H9 (cell line): ENCODE measurements at regions not wholly inside any gene's neighbourhood (a gene's known extent, or its start where the extent isn't known, plus 50 kb on each side); places are given as distances from the start of the nearest gene placed in this dataset.

ENCODE experiments used
- DNase-seq: peaks from one replicate; pipeline ENCODE4 v3.0.0-alpha.2; 2017
- H2AFZ ChIP-seq: one replicate; pipeline ENCODE4 v1.6.1; 2013; ENCODE audit warnings: mild to moderate bottlenecking, low read length, control low read depth, moderate library complexity
- H2AK5ac ChIP-seq: 2 replicates; pipeline ENCODE4 v1.6.1; 2013; ENCODE audit warnings: low read length, control low read depth, mixed read lengths; ENCODE audit not compliant: insufficient read length
- H2BK120ac ChIP-seq: one replicate; pipeline ENCODE4 v1.6.1; 2013; ENCODE audit warnings: low read depth, mild to moderate bottlenecking, low read length, control low read depth, inconsistent platforms; ENCODE audit not compliant: poor library complexity, severe bottlenecking
- H2BK12ac ChIP-seq: 2 replicates; pipeline ENCODE4 v1.6.1; 2013; ENCODE audit warnings: low read length, control low read depth, mixed read lengths, low read depth; ENCODE audit not compliant: insufficient read length
- H2BK15ac ChIP-seq: 2 replicates; pipeline ENCODE4 v1.6.1; 2013; ENCODE audit warnings: low read depth, low read length, control low read depth
- H2BK20ac ChIP-seq: one replicate; pipeline ENCODE4 v1.6.1; 2013; ENCODE audit warnings: low read depth, mild to moderate bottlenecking, low read length, control low read depth, inconsistent platforms; ENCODE audit not compliant: poor library complexity, severe bottlenecking
- H2BK5ac ChIP-seq: 2 replicates; pipeline ENCODE4 v1.6.1; 2013; ENCODE audit warnings: low read length, control low read depth, mixed read lengths; ENCODE audit not compliant: insufficient read length
- H3K14ac ChIP-seq: 2 replicates; pipeline ENCODE4 v1.6.1; 2013; ENCODE audit warnings: low read length, control low read depth; ENCODE audit not compliant: insufficient read depth
- H3K18ac ChIP-seq: 2 replicates; pipeline ENCODE4 v1.6.1; 2013; ENCODE audit warnings: low read depth, mild to moderate bottlenecking, mixed read lengths, low read length, control low read depth; ENCODE audit not compliant: insufficient read length
- H3K23ac ChIP-seq: 2 replicates; pipeline ENCODE4 v1.6.1; 2013; ENCODE audit warnings: low read length, control low read depth, mixed read lengths, low read depth; ENCODE audit not compliant: insufficient read length
- H3K23me2 ChIP-seq: 2 replicates; pipeline ENCODE4 v1.6.1; 2013; ENCODE audit warnings: low read depth, mild to moderate bottlenecking, mixed read lengths, low read length, control low read depth; ENCODE audit not compliant: insufficient read length, poor library complexity, severe bottlenecking
- H3K27ac ChIP-seq: 2 replicates; pipeline ENCODE4 v1.5.1; 2013; ENCODE audit warnings: low read length, control low read depth, mixed read lengths, low read depth; ENCODE audit not compliant: insufficient read length
- H3K27me3 ChIP-seq: 2 replicates; pipeline ENCODE4 v1.6.1; 2013; ENCODE audit warnings: low read length, control low read depth, inconsistent platforms; ENCODE audit not compliant: insufficient read depth
- H3K4ac ChIP-seq: 2 replicates; pipeline ENCODE4 v1.6.1; 2013; ENCODE audit warnings: low read depth, mild to moderate bottlenecking, control low read depth, inconsistent platforms, low read length, moderate library complexity
- H3K4me1 ChIP-seq: 2 replicates; pipeline ENCODE4 v1.6.1; 2013; ENCODE audit warnings: low read length, control low read depth, inconsistent platforms; ENCODE audit not compliant: insufficient read depth
- H3K4me2 ChIP-seq: 2 replicates; pipeline ENCODE4 v1.6.1; 2013; ENCODE audit warnings: low read length, control low read depth, mixed read lengths; ENCODE audit not compliant: insufficient read length, insufficient read depth
- H3K56ac ChIP-seq: 2 replicates; pipeline ENCODE4 v1.6.1; 2013; ENCODE audit warnings: low read depth, mild to moderate bottlenecking, mixed read lengths, low read length, control low read depth; ENCODE audit not compliant: insufficient read length
- H3K79me1 ChIP-seq: 2 replicates; pipeline ENCODE4 v1.6.1; 2013; ENCODE audit warnings: low read depth, mild to moderate bottlenecking, moderate library complexity, low read length, control low read depth, inconsistent platforms; ENCODE audit not compliant: insufficient read depth, poor library complexity, severe bottlenecking
- H3K79me2 ChIP-seq: 2 replicates; pipeline ENCODE4 v1.6.1; 2013; ENCODE audit warnings: low read length, control low read depth, inconsistent platforms; ENCODE audit not compliant: insufficient read depth
- H3K9ac ChIP-seq: 2 replicates; pipeline ENCODE4 v1.6.1; 2013; ENCODE audit warnings: low read length, control low read depth, mixed read lengths; ENCODE audit not compliant: insufficient read length; ENCODE audit errors: extremely low read depth
- H3K9me3 ChIP-seq: one replicate; pipeline ENCODE4 v1.6.1; 2013; ENCODE audit warnings: low read depth, low read length, inconsistent platforms; ENCODE audit not compliant: control insufficient read depth
- H3T11ph ChIP-seq: one replicate; pipeline ENCODE4 v1.6.1; 2013; ENCODE audit warnings: mild to moderate bottlenecking, low read length, control low read depth, inconsistent platforms
- H4K20me1 ChIP-seq: one replicate; pipeline ENCODE4 v1.6.1; 2013; ENCODE audit not compliant: control insufficient read depth, insufficient read length, insufficient read depth
- H4K5ac ChIP-seq: 2 replicates; pipeline ENCODE4 v1.6.1; 2013; ENCODE audit warnings: low read depth, mild to moderate bottlenecking, mixed read lengths, low read length, control low read depth; ENCODE audit not compliant: insufficient read length
- H4K8ac ChIP-seq: replicated peaks from 2 replicates; pipeline ENCODE4 v1.6.1; 2013; ENCODE audit warnings: low read length, control low read depth, mixed read lengths, low read depth; ENCODE audit not compliant: insufficient read length
- H4K91ac ChIP-seq: 2 replicates; pipeline ENCODE4 v1.6.1; 2013; ENCODE audit warnings: low read depth, mild to moderate bottlenecking, moderate library complexity, mixed read lengths, low read length, control low read depth; ENCODE audit not compliant: insufficient read length
- H3K27ac Mint-ChIP-seq, 3 experiments: 2 replicates in 2 of 3; 3 replicates in 1 of 3; pipeline ENCODE4 v1.8.0; 2020 to 2021; ENCODE audit warnings: mixed read lengths in 3 of 3, mild to moderate bottlenecking in 1 of 3, moderate library complexity in 1 of 3
- H3K27me3 Mint-ChIP-seq: 2 replicates; pipeline ENCODE4 v1.8.0; 2021; ENCODE audit warnings: low read depth, mild to moderate bottlenecking, moderate library complexity, mixed read lengths
- H3K36me3 Mint-ChIP-seq, 3 experiments: 2 replicates in 2 of 3; 3 replicates in 1 of 3; pipeline ENCODE4 v1.8.0; 2020 to 2021; ENCODE audit warnings: low read depth in 3 of 3, mixed read lengths in 3 of 3; ENCODE audit not compliant: insufficient read depth in 1 of 3
- H3K4me1 Mint-ChIP-seq, 2 experiments: 2 replicates each; pipeline ENCODE4 v1.8.0; 2020; ENCODE audit warnings: mixed read lengths in 2 of 2
- H3K4me3 Mint-ChIP-seq, 2 experiments: 2 replicates in 1 of 2; 3 replicates in 1 of 2; pipeline ENCODE4 v1.8.0; 2020 to 2021; ENCODE audit warnings: mild to moderate bottlenecking in 2 of 2, mixed read lengths in 2 of 2, moderate library complexity in 1 of 2
- H3K9me3 Mint-ChIP-seq, 2 experiments: 2 replicates in 1 of 2; 3 replicates in 1 of 2; pipeline ENCODE4 v1.8.0; 2020; ENCODE audit warnings: mild to moderate bottlenecking in 2 of 2, mixed read lengths in 2 of 2, moderate library complexity in 1 of 2
- CTCF ChIP-seq: fragments of 200-600 bp; sonication (generic); conservative IDR thresholded peaks from 3 replicates; pipeline ENCODE4 v1.8.0; 2021; ENCODE audit warnings: antibody characterized with exemption, mild to moderate bottlenecking
- WGBS: extraction: QIAGEN DNeasy Blood & Tissue Kit; methylation state at CpG from one replicate; pipeline ENCODE4 v1.1.7; 2013; ENCODE audit warnings: missing lambda C conversion rate, low lambda C conversion rate, mixed read lengths; ENCODE audit not compliant: insufficient read length; ENCODE audit errors: extremely low coverage; 5-methylcytosine and 5-hydroxymethylcytosine counted together

DNA sequence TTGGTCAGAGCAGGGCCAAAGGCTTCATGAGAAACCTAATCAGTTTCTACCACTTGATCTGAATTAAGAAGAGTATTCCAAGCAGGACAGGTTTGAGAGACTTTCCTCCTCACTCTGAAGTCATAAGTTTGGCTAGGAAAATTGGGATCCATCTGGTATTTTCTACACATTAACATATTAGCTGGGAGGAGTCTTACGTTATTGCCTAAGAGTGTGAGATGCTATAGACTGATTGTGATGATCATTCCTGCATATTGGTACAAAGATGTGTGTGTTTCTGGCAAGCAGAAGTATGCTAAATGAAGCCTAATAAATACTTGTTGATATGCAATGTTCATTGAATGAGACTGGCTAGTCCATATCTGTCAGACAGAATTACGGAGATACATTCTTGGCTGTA lies 73.5 kb upstream of the RASGRP1 start:
- Histone ChIP-seq H2BK5ac (no peak overlapping the region), H3K4me2 (no peak overlapping the region), H3K27me3 (no peaks in the 10 kb centered on the region), H3K23ac (no peak overlapping the region), H3K4ac (no peak overlapping the region), H4K8ac (no peak overlapping the region), H2BK120ac (no peak overlapping the region), H3K18ac (no peak overlapping the region), H3K56ac (no peak overlapping the region), H2AK5ac (no peak overlapping the region), H2BK20ac (no peak overlapping the region), H4K91ac (no peak overlapping the region), H3K14ac (no peak overlapping the region), H2AFZ (no peak overlapping the region), H4K5ac (no peak overlapping the region), H4K20me1 (no peaks in the 10 kb centered on the region), H2BK15ac (no peak overlapping the region), H3T11ph (no peak overlapping the region), H3K23me2 (no peaks in the 10 kb centered on the region), H3K79me1 (no peaks in the 10 kb centered on the region), H3K9me3 (no peaks in the 10 kb centered on the region), H3K27ac (no peak overlapping the region), H2BK12ac (no peak overlapping the region), H3K79me2 (no peaks in the 10 kb centered on the region), H3K9ac (no peak overlapping the region), H3K4me1 (no peaks in the 10 kb centered on the region)
- DNase-seq: no peak
- H3K9me3 Mint-ChIP-seq: no peaks in the 10 kb centered on the region
- no CpG with 5 or more reads among the region's 2 CpGs for WGBS
- peaks cover 4 to 9% of the 10 kb centered on the region in 2 experiments; a peak in 2 of 4 replicates for H3K4me1 Mint-ChIP-seq
- peaks cover 26% of the 10 kb centered on the region for H3K27me3 Mint-ChIP-seq
- H3K27ac Mint-ChIP-seq: no peak overlapping the region
- H3K4me3 Mint-ChIP-seq: no peak overlapping the region
- H3K36me3 Mint-ChIP-seq: no peaks in the 10 kb centered on the region
- TF ChIP-seq CTCF: no peak
